HG02938 (cell line): ENCODE measurements at regions not wholly inside any gene's neighbourhood (a gene's known extent, or its start where the extent isn't known, plus 50 kb on each side); places are given as distances from the start of the nearest gene placed in this dataset.

Experiments used
- ATAC-seq: cut with Tn5 transposase; IDR thresholded peaks from one replicate; pipeline ENCODE4 v1.9.1; 2021; ENCODE audit warnings: mild to moderate bottlenecking, moderate library complexity; ENCODE audit not compliant: unreplicated experiment

- no peak for ATAC-seq
These were observed 650.0 kb upstream of the BOD1L1 start for GRCh38 chr4:14277505-14277904.

- no peak for ATAC-seq
These were observed 653.0 kb upstream of the BOD1L1 start for GRCh38 chr4:14280567-14280966.

GRCh38 chr4:14284578-14284977 is 657.1 kb upstream of the BOD1L1 start:
- ATAC-seq = no peak

GRCh38 chr4:14289708-14290107 is 662.2 kb upstream of the BOD1L1 start:
- no peak for ATAC-seq

GRCh38 chr4:14293582-14293981 is 666.1 kb upstream of the BOD1L1 start:
- no peak for ATAC-seq

GRCh38 chr4:14294611-14295010 is 667.1 kb upstream of the BOD1L1 start:
- no peak for ATAC-seq

GRCh38 chr4:14299166-14299565 is 671.6 kb upstream of the BOD1L1 start:
- ATAC-seq = no peak

GRCh38 chr4:14302021-14302420 is 674.5 kb upstream of the BOD1L1 start:
- ATAC-seq = no peak

GRCh38 chr4:14303856-14304255 is 676.3 kb upstream of the BOD1L1 start:
- ATAC-seq = no peak

GRCh38 chr4:14308229-14308651 is 680.7 kb upstream of the BOD1L1 start:
- ATAC-seq = no peak

GRCh38 chr4:14309431-14309830 is 681.9 kb upstream of the BOD1L1 start:
- ATAC-seq = no peak

- ATAC-seq = no peak
These were observed 686.2 kb upstream of the BOD1L1 start for GRCh38 chr4:14313757-14314156.

- ATAC-seq = peak; percentile 50
These were observed 687.2 kb upstream of the CPEB2 start for GRCh38 chr4:14315129-14315528.

GRCh38 chr4:14317351-14317750 is 684.9 kb upstream of the CPEB2 start:
- no peak for ATAC-seq

GRCh38 chr4:14318671-14319070 is 683.6 kb upstream of the CPEB2 start:
- no peak for ATAC-seq

GRCh38 chr4:14321723-14322122 is 680.6 kb upstream of the CPEB2 start:
- no peak for ATAC-seq

- ATAC-seq = no peak
These were observed 679.1 kb upstream of the CPEB2 start for GRCh38 chr4:14323191-14323590.

- no peak for ATAC-seq
These were observed 673.1 kb upstream of the CPEB2 start for GRCh38 chr4:14329228-14329627.

GRCh38 chr4:14333616-14334015 is 668.7 kb upstream of the CPEB2 start:
- ATAC-seq = no peak

- no peak for ATAC-seq
These were observed 668.1 kb upstream of the CPEB2 start for GRCh38 chr4:14334166-14334565.

- ATAC-seq = no peak
These were observed 666.4 kb upstream of the CPEB2 start for GRCh38 chr4:14335872-14336271.

- no peak for ATAC-seq
These were observed 665.6 kb upstream of the CPEB2 start for GRCh38 chr4:14336656-14337055.

- no peak for ATAC-seq
These were observed 664.2 kb upstream of the CPEB2 start for GRCh38 chr4:14337892-14338584.
